GF-D8 (cell line): ENCODE measurements at regions not wholly inside any gene's neighbourhood (a gene's known extent, or its start where the extent isn't known, plus 50 kb on each side); places are given as distances from the start of the nearest gene placed in this dataset.

ENCODE experiments used
- DNase-seq: peaks from one replicate; lab custom pipeline; 2025; lab: John Stamatoyannopoulos, UW

GRCh38 chr13:72166102-72166650 is 299.2 kb upstream of the DACH1 start:
- no peak for DNase-seq

GRCh38 chr13:72165276-72165675 is 298.3 kb upstream of the DACH1 start:
- no peak for DNase-seq

GRCh38 chr13:72164811-72165210 is 297.8 kb upstream of the DACH1 start:
- DNase-seq = no peak

DNA sequence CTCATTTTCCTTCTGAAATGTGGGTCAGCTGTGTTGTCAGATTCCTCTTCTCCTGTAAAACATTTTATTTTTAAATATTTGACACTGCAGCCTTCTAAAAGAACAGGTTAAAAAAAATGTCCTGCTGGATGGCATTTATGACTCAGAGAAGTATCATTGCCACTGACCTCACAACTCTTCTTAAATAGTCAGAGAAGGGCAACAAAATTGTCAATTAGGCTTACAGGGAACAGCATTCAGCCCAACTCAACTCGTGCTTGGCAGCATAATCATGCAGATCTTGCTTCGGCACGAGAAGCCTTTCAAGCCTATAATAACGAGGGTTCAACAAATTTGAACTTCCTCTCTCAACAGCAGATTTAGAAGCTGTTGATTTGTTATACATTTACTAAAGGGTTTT is 296.7 kb upstream of the DACH1 start:
- no peak for DNase-seq

GRCh38 chr13:72160977-72161376 is 294.0 kb upstream of the DACH1 start:
- no peak for DNase-seq

- DNase-seq = no peak
These were observed 289.8 kb upstream of the DACH1 start for GRCh38 chr13:72156760-72157159.

- no peak for DNase-seq
These were observed 286.3 kb upstream of the DACH1 start for GRCh38 chr13:72153272-72153671.

GRCh38 chr13:72151241-72151640 is 284.2 kb upstream of the DACH1 start:
- no peak for DNase-seq

GRCh38 chr13:72150502-72150901 is 283.5 kb upstream of the DACH1 start:
- no peak for DNase-seq

- DNase-seq = no peak
These were observed 282.7 kb upstream of the DACH1 start for GRCh38 chr13:72149701-72150100.

DNA sequence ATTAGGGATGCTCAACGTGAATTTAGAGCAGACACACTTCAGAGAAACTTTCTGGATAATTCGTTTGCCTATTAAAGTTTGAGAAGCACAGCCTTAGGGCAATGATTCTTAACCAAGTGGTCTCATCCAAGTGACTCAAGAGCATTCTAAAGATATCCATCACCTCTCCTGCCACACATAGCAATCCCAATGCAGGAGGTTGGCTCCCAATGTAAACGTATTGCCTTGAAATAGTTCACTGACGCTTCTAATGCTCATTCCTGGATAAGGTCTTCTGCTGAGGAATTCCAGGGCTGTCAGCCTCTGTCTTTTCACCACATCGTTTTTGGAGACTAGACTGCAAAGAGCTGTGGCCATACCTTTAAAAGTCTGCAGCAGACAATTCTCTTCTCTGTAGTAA is 279.8 kb upstream of the DACH1 start:
- no peak for DNase-seq

DNA sequence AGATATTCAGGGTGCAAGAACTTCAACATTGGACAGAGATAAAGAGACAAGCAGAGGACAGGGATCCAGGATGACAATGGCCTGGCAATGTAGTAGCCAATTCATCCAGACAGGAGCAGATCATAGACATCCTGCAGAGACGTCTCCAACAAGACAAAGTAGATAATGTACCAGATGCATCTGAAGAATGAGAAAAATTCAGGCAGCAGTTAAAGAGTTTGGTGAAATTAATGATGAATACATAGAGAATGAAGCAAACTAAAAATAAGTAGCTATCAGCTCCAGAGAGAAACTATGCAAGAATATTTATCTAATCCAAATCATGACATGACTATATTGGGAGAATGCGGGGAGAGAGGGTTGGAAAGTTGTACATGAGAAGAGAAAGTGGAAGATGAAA is 278.4 kb upstream of the DACH1 start:
- DNase-seq = no peak

DNA sequence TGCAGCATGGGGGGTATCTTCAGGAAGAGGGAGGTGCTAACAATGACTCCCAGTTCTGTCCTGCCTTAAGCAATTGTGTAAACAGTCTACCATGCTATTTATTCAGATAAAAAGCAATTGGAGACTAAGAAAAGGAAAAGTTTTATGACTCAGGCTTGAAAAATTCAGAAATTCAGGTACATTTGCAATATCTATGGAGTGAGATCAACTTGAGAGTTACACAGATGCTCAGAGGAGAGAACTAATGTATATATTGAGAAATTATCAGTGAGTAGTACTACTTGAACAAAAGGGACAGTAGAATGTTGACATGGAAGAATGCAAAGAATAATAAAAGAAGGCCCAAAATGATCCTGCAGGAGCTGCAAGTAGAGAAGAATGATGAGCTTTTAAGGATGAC is 277.6 kb upstream of the DACH1 start:
- DNase-seq = no peak

DNA sequence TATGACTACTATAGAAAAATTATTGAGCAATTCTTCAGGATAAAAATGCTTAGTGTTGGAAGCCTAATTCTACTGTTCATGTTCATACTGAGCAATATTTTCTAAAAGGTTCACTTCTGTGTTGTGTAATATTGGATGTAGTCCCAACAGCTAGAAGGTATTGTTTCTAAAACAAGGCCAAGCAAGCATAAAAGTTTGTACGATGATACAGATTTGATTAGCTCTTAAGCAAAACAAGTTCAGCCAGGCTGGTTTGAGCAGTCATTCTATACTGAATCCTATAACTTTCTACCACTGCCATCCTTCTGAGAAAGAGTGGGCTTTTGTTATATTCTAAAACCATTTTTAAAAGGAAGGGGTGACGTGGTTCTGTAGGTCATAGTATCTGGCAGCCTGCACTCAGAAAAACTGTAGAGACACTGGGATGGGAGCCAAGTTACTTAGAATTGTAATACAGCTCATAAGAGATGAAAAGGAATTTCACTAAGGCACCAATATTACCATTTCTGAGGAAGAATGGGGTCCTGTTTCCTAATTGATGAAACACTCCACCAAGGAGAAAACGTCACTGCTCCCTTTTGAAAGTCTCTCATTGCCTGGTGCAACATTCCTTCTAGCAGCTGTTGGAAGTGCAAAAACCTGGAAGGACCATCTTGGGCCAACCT is 275.0 kb upstream of the DACH1 start:
- DNase-seq = no peak

DNA sequence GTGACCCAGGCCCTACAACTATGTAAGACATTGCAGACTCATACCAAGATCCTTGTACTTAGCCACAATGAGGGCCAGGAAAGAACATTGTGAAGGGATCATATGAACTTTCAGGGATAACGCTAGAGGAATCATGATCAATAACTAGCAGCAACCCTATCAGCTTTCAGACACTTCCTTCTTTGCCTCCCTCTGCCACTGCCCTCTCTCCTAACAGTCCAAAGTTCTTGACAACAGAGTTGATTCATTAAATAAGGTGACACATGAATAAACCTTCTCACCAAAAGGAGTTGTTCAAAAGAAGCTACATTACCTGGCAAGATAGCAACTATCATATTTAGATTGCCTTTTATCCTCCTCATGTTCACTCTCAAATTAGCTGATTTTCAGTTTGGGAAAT is 272.2 kb upstream of the DACH1 start:
- no peak for DNase-seq

DNA sequence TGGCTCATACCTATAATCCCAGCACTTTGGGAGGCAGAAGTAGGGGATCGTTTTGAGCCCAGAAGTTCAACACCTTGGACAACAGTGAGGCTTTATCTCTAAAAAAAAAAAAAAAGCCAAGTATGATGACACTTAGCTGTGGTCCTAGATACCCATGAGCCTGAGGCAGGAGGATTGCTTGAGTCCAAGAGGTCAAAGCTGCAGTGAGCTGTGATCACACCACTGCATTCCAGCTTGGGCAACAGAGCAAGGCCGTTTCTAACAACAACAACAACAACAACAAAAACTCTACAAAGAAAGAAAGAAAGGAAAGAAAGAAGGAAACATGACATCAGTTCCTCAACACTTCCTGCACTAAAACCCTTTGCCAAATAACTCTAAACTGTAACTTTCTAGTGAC is 265.1 kb upstream of the DACH1 start:
- DNase-seq = no peak

- no peak for DNase-seq
These were observed 262.1 kb upstream of the DACH1 start for GRCh38 chr13:72129117-72129516.

DNA sequence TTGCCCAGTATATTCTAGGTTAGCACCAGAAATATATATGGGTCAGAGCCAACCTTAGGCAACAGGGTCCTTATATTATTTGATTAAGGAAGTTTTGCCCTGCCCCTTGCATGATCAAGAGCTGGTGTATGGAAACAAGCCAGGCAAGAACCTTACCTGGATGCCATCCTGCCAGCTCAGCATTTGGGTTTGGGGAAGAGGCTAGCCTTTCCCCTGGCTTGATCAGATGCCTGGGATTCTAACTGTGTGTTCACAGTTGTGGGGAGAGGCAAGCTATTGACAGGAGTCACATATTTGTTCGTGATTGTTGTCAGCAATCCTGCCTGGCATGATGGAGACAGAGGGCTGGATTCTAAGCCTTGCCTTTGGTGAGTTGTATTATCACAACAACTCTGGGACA is 260.0 kb upstream of the DACH1 start:
- DNase-seq = no peak

DNA sequence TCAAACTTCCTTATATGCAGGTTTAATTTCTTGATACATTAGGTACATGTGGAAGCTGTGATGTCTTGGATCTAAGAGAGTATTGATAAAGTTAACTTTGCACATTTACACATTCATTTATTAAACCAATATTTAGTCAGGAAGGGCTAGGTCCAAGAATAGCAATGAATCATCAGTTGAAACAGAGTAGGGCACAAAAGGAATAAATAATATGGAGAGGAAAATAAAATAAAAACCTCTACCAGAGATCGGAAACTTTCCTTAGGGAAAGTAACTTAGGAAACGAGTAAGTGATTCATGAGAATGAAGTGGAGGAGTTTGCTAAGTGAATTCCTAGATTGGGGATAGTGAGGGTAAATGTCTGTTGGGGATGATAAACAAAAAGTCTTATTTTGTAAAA is 259.4 kb upstream of the DACH1 start:
- DNase-seq = no peak

- DNase-seq = no peak
These were observed 258.6 kb upstream of the DACH1 start for GRCh38 chr13:72125561-72125960.

- no peak for DNase-seq
These were observed 255.8 kb upstream of the DACH1 start for GRCh38 chr13:72122661-72123255.

DNA sequence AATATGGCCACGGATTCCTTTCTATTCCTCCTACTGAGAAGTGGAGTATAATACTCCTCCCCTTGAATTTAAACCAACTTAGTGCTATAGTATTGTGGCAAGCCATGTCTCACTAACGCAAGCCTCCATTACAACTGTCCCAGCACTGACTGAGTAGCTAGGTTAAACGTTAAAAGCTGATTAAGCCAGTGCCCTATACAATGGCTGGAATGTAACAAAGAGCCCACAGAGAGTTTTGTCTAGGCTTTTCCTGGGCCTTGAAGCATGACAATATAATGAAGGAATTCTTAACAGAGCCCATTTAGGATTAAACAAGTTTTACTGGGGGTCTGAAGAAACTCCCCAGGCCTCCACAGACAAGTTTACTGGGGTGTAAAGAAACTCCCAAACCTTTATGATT is 254.5 kb upstream of the DACH1 start:
- DNase-seq = no peak

- DNase-seq = no peak
These were observed 253.6 kb upstream of the DACH1 start for GRCh38 chr13:72120632-72121031.

DNA sequence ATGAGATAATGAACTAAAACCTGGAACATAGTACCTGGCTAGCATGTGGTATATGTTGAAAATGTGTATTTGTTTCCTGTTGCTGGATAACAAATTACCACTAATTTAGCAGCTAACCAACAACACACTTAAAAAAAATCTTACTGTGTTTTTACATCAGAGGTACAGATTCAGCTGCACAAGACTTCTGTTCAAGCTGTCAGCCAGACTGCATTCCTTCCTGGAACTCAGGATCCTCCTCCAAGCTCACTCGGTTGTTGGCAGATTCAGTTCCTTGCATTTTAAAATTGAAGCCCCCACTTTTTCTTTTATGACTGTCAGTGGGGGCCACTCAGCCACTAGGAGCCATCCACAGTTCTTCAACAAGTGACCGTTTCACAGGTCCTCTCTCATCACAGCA is 246.9 kb upstream of the DACH1 start:
- DNase-seq = no peak
